WTC11 (cell line): ENCODE measurements at regions not wholly inside any gene's neighbourhood (a gene's known extent, or its start where the extent isn't known, plus 50 kb on each side); places are given as distances from the start of the nearest gene placed in this dataset.

Experiments
- ATAC-seq: fragments of 200-7000 bp; cut with Tn5 transposase; 2 replicates; pipeline ENCODE4 v1.10.0; 2021; ENCODE audit warnings: mild to moderate bottlenecking, moderate library complexity
- CTCF ChIA-PET: fragments of 300-600 bp; sonication (Branson Sonifier 250); formaldehyde crosslinking; loops from one replicate; lab custom pipeline; 2021; ENCODE audit warnings: antibody characterized with exemption; lab: Charles Lee
- POLR2A ChIA-PET: fragments of 350-600 bp; sonication (Branson Sonifier 250); formaldehyde crosslinking; loops from one replicate; lab custom pipeline; 2021; ENCODE audit warnings: antibody characterized with exemption; lab: Charles Lee
- DNase-seq: peaks from one replicate; pipeline ENCODE4 v3.0.0; 2021; ENCODE audit warnings: low spot score
- H3K27ac Mint-ChIP-seq: 2 replicates; pipeline ENCODE4 v1.8.0; 2021; ENCODE audit warnings: mixed read lengths
- H3K27me3 Mint-ChIP-seq: 2 replicates; pipeline ENCODE4 v1.8.0; 2021; ENCODE audit warnings: low read depth, mild to moderate bottlenecking, moderate library complexity, mixed read lengths
- H3K36me3 Mint-ChIP-seq: 2 replicates; pipeline ENCODE4 v1.8.0; 2021; ENCODE audit warnings: mixed read lengths
- H3K4me1 Mint-ChIP-seq: 2 replicates; pipeline ENCODE4 v1.8.0; 2022; ENCODE audit warnings: mixed read lengths
- H3K4me3 Mint-ChIP-seq: 2 replicates; pipeline ENCODE4 v1.8.0; 2021; ENCODE audit warnings: mild to moderate bottlenecking, moderate library complexity, mixed read lengths
- H3K9me3 Mint-ChIP-seq: 2 replicates; pipeline ENCODE4 v1.8.0; 2021; ENCODE audit warnings: mixed read lengths
- E2F4 ChIP-seq: sonication (generic); formaldehyde crosslinking; IDR thresholded peaks from 2 replicates; pipeline ENCODE4 v1.8.1; 2022; ENCODE audit warnings: low read depth, mild to moderate bottlenecking, moderate library complexity, missing genetic modification reagents, borderline replicate concordance
- ELF4 ChIP-seq: sonication (generic); formaldehyde crosslinking; IDR thresholded peaks from 2 replicates; pipeline ENCODE4 v1.8.1; 2022; ENCODE audit warnings: low read depth, mild to moderate bottlenecking, moderate library complexity, missing genetic modification reagents
- EMX1 ChIP-seq: fragments of 250-450 bp; sonication (Bioruptor Pico); IDR thresholded peaks from 2 replicates; pipeline ENCODE4 v1.8.0; 2021; ENCODE audit warnings: mild to moderate bottlenecking
- ETV6 ChIP-seq: sonication (generic); formaldehyde crosslinking; IDR thresholded peaks from 2 replicates; pipeline ENCODE4 v1.8.1; 2022; ENCODE audit warnings: mild to moderate bottlenecking, missing genetic modification reagents
- GRHL2 ChIP-seq: fragments of 250-450 bp; sonication (Bioruptor Pico); IDR thresholded peaks from 2 replicates; pipeline ENCODE4 v1.8.0; 2022; ENCODE audit warnings: mild to moderate bottlenecking, moderate library complexity; ENCODE audit not compliant: insufficient replicate concordance, severe bottlenecking
- JAZF1 ChIP-seq: fragments of 250-450 bp; sonication (Bioruptor Pico); IDR thresholded peaks from 2 replicates; pipeline ENCODE4 v1.9.0; 2021; ENCODE audit warnings: moderate library complexity, mild to moderate bottlenecking, inconsistent platforms
- MXD4 ChIP-seq: fragments of 250-450 bp; sonication (Bioruptor Pico); IDR thresholded peaks from 2 replicates; pipeline ENCODE4 v1.8.0; 2021; ENCODE audit warnings: mild to moderate bottlenecking, moderate library complexity, borderline replicate concordance
- NFATC4 ChIP-seq: fragments of 250-450 bp; sonication (Bioruptor Pico); IDR thresholded peaks from 2 replicates; pipeline ENCODE4 v1.9.0; 2021; ENCODE audit warnings: mild to moderate bottlenecking
- NFE2L1 ChIP-seq: sonication (generic); formaldehyde crosslinking; IDR thresholded peaks from 2 replicates; pipeline ENCODE4 v1.8.1; 2023; ENCODE audit warnings: missing genetic modification reagents
- NR1H2 ChIP-seq: sonication (generic); formaldehyde crosslinking; IDR thresholded peaks from 2 replicates; pipeline ENCODE4 v1.9.0; 2021; ENCODE audit warnings: mild to moderate bottlenecking, moderate library complexity, missing genetic modification reagents
- PRDM15 ChIP-seq: sonication (generic); formaldehyde crosslinking; IDR thresholded peaks from 2 replicates; pipeline ENCODE4 v1.8.0; 2022; ENCODE audit warnings: missing genetic modification reagents
- PRRX2 ChIP-seq: fragments of 250-450 bp; sonication (Bioruptor Pico); IDR thresholded peaks from 2 replicates; pipeline ENCODE4 v1.8.0; 2021; ENCODE audit warnings: mild to moderate bottlenecking
- SMAD3 ChIP-seq: sonication (generic); formaldehyde crosslinking; IDR thresholded peaks from 2 replicates; pipeline ENCODE4 v1.8.0; 2022; ENCODE audit warnings: missing genetic modification reagents, mild to moderate bottlenecking, borderline replicate concordance
- SOX15 ChIP-seq: fragments of 250-450 bp; sonication (Bioruptor Pico); IDR thresholded peaks from 2 replicates; pipeline ENCODE4 v1.9.0; 2021; ENCODE audit warnings: mild to moderate bottlenecking
- TP53 ChIP-seq: sonication (generic); formaldehyde crosslinking; IDR thresholded peaks from 2 replicates; pipeline ENCODE4 v1.8.1; 2023; ENCODE audit warnings: mild to moderate bottlenecking, missing genetic modification reagents
- TF ChIP-seq, protein P1 (sequence below): sonication (generic); formaldehyde crosslinking; IDR thresholded peaks from 2 replicates; pipeline ENCODE4 v1.8.1; 2023; ENCODE audit warnings: mild to moderate bottlenecking, missing genetic modification reagents
- TF ChIP-seq, protein P2 (sequence below): sonication (generic); formaldehyde crosslinking; IDR thresholded peaks from 2 replicates; pipeline ENCODE4 v1.8.1; 2022; ENCODE audit warnings: mild to moderate bottlenecking, missing genetic modification reagents, moderate library complexity, borderline replicate concordance
- TF ChIP-seq, protein P3 (sequence below): sonication (generic); formaldehyde crosslinking; IDR thresholded peaks from 2 replicates; pipeline ENCODE4 v1.8.1; 2023; ENCODE audit warnings: mild to moderate bottlenecking, moderate library complexity, missing genetic modification reagents
- TF ChIP-seq, protein P4 (sequence below): sonication (generic); formaldehyde crosslinking; IDR thresholded peaks from 2 replicates; pipeline ENCODE4 v1.8.1; 2023; ENCODE audit warnings: mild to moderate bottlenecking, missing genetic modification reagents, borderline replicate concordance
- TF ChIP-seq, protein P5 (sequence below): sonication (generic); formaldehyde crosslinking; IDR thresholded peaks from 2 replicates; pipeline ENCODE4 v1.8.1; 2022; ENCODE audit warnings: mild to moderate bottlenecking, moderate library complexity, missing genetic modification reagents

- H3K9me3 Mint-ChIP-seq = peaks cover 12% of the 10 kb centered on the region
- H3K4me1 Mint-ChIP-seq = peaks cover 1% of the 10 kb centered on the region
- no peaks in the 10 kb centered on the region for H3K27me3 Mint-ChIP-seq
- DNase-seq = no peak
- ChIA-PET POLR2A (no interaction called here), CTCF (no interaction called here)
- no peak for ATAC-seq
- 0 out of 2 replicates have a peak, but pooled peaks cover 3% of the 10 kb centered on the region for H3K36me3 Mint-ChIP-seq
- no peak overlapping the region for H3K27ac Mint-ChIP-seq
- no peak for TF ChIP-seq PRDM15
- no peak for TF ChIP-seq SMAD3
- no peak for TF ChIP-seq TP53
- no peak for TF ChIP-seq ELF4 (CRISPR knock-in tag)
- TF ChIP-seq GRHL2 = no peak
- TF ChIP-seq, protein P1, sequence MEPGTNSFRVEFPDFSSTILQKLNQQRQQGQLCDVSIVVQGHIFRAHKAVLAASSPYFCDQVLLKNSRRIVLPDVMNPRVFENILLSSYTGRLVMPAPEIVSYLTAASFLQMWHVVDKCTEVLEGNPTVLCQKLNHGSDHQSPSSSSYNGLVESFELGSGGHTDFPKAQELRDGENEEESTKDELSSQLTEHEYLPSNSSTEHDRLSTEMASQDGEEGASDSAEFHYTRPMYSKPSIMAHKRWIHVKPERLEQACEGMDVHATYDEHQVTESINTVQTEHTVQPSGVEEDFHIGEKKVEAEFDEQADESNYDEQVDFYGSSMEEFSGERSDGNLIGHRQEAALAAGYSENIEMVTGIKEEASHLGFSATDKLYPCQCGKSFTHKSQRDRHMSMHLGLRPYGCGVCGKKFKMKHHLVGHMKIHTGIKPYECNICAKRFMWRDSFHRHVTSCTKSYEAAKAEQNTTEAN (CRISPR knock-in tag) = no peak
- TF ChIP-seq, protein P2, sequence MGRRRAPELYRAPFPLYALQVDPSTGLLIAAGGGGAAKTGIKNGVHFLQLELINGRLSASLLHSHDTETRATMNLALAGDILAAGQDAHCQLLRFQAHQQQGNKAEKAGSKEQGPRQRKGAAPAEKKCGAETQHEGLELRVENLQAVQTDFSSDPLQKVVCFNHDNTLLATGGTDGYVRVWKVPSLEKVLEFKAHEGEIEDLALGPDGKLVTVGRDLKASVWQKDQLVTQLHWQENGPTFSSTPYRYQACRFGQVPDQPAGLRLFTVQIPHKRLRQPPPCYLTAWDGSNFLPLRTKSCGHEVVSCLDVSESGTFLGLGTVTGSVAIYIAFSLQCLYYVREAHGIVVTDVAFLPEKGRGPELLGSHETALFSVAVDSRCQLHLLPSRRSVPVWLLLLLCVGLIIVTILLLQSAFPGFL = no peak
- no peak overlapping the region for H3K4me3 Mint-ChIP-seq
Measured at GRCh38 chr6:17032590-17032987, 69.3 kb upstream of the STMND1 start.

DNA sequence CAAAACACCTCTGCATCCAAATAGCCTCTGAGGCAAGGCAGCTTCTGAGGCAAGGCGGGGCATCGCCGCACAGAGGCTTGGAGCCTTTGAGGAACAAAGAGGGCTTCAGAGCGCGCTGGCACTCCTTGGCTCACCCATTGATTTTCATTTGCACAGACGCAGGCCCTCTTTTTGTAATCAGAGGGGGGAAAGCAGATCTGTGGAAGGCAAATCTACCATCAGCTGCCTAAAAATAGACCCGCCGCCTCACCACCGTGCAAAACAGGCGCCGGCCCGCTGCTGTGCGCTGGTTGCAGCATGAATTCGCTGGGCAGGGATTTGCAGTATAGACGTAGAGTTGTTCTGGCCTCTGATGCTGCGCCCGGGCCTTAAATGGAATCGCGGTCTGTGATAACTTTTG is 69.9 kb upstream of the STMND1 start:
- H3K4me1 Mint-ChIP-seq = peaks cover 7% of the 10 kb centered on the region
- TF ChIP-seq, protein P3, sequence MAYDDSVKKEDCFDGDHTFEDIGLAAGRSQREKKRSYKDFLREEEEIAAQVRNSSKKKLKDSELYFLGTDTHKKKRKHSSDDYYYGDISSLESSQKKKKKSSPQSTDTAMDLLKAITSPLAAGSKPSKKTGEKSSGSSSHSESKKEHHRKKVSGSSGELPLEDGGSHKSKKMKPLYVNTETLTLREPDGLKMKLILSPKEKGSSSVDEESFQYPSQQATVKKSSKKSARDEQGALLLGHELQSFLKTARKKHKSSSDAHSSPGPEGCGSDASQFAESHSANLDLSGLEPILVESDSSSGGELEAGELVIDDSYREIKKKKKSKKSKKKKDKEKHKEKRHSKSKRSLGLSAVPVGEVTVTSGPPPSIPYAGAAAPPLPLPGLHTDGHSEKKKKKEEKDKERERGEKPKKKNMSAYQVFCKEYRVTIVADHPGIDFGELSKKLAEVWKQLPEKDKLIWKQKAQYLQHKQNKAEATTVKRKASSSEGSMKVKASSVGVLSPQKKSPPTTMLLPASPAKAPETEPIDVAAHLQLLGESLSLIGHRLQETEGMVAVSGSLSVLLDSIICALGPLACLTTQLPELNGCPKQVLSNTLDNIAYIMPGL (CRISPR knock-in tag) = no peak
- TF ChIP-seq ETV6 (CRISPR knock-in tag) (no peak), NFE2L1 (CRISPR knock-in tag) (no peak), NFATC4 (no peak), EMX1 (CRISPR knock-in tag) (no peak)
- peaks cover 17% of the 10 kb centered on the region for H3K9me3 Mint-ChIP-seq
- no peak overlapping the region for H3K4me3 Mint-ChIP-seq
- H3K36me3 Mint-ChIP-seq = 0 out of 2 replicates have a peak, but pooled peaks cover 3% of the 10 kb centered on the region
- CTCF ChIA-PET = no interaction called here
- no peaks in the 10 kb centered on the region for H3K27me3 Mint-ChIP-seq
- no peak for ATAC-seq
- DNase-seq = no peak
- POLR2A ChIA-PET = no interaction called here
- no peak overlapping the region for H3K27ac Mint-ChIP-seq

DNA sequence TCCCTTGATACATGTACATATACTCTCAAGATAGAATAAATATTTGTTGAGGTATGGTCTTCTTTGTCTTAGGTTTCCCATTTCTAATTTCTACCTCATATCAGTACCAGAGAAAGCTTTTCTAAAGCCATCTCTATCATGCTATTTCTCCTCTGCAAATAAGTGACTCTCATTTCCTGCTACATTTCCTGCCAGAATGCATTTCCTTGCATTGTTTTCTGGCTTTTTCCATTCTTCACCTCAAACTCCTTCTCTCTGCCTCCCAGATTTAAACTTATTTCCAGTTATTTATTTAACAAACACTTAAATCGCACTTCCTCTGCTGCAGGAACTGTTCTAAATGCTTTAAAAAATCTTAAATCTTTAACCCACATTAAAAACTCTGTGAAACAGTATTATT is 74.4 kb upstream of the STMND1 start:
- DNase-seq (no peak), ATAC-seq (no peak)
- Mint-ChIP-seq H3K4me1 (peaks cover 10% of the 10 kb centered on the region), H3K4me3 (no peak overlapping the region), H3K36me3 (peaks cover 21% of the 10 kb centered on the region), H3K27ac (no peak overlapping the region), H3K9me3 (peaks cover 51% of the 10 kb centered on the region), H3K27me3 (no peaks in the 10 kb centered on the region; the same call in 1 of the 2 replicates)
- ChIA-PET POLR2A (no interaction called here), CTCF (interaction anchor here (1.7 kb wide), 1 partner anchor 12 kb away, joined by 6 read pairs; no protein-coding TSS in a partner anchor)
- TF ChIP-seq, protein P4, sequence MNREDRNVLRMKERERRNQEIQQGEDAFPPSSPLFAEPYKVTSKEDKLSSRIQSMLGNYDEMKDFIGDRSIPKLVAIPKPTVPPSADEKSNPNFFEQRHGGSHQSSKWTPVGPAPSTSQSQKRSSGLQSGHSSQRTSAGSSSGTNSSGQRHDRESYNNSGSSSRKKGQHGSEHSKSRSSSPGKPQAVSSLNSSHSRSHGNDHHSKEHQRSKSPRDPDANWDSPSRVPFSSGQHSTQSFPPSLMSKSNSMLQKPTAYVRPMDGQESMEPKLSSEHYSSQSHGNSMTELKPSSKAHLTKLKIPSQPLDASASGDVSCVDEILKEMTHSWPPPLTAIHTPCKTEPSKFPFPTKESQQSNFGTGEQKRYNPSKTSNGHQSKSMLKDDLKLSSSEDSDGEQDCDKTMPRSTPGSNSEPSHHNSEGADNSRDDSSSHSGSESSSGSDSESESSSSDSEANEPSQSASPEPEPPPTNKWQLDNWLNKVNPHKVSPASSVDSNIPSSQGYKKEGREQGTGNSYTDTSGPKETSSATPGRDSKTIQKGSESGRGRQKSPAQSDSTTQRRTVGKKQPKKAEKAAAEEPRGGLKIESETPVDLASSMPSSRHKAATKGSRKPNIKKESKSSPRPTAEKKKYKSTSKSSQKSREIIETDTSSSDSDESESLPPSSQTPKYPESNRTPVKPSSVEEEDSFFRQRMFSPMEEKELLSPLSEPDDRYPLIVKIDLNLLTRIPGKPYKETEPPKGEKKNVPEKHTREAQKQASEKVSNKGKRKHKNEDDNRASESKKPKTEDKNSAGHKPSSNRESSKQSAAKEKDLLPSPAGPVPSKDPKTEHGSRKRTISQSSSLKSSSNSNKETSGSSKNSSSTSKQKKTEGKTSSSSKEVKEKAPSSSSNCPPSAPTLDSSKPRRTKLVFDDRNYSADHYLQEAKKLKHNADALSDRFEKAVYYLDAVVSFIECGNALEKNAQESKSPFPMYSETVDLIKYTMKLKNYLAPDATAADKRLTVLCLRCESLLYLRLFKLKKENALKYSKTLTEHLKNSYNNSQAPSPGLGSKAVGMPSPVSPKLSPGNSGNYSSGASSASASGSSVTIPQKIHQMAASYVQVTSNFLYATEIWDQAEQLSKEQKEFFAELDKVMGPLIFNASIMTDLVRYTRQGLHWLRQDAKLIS (CRISPR knock-in tag) = no peak
- TF ChIP-seq MXD4 (CRISPR knock-in tag) (no peak), JAZF1 (CRISPR knock-in tag) (no peak), PRRX2 (CRISPR knock-in tag) (no peak), SOX15 (no peak), NR1H2 (CRISPR knock-in tag) (no peak), E2F4 (no peak)
- TF ChIP-seq, protein P5, sequence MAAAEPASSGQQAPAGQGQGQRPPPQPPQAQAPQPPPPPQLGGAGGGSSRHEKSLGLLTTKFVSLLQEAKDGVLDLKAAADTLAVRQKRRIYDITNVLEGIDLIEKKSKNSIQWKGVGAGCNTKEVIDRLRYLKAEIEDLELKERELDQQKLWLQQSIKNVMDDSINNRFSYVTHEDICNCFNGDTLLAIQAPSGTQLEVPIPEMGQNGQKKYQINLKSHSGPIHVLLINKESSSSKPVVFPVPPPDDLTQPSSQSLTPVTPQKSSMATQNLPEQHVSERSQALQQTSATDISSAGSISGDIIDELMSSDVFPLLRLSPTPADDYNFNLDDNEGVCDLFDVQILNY = no peak
